ENCODE measurements at regions not wholly inside any gene's neighbourhood (a gene's known extent, or its start where the extent isn't known, plus 50 kb on each side); places are given as distances from the start of the nearest gene placed in this dataset.

DNA sequence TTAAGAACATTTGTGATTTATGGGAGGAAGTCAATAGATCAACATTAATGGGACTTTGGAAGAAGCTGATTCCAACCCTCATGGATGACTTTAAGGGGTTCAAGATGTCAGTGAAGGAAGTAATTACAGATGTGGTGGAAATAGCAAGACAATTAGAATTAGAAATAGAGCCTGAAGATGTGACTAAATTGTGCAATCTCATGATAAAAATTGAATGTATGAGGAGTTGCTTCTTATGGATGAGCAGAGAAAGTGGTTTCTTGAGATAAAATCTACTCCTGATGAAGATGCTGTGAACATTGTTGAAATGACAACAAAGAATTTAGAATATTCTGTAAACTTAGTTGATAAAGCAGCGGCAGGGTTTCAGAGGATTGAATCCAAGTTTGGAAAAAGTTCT, 70.9 kb upstream of the NEUROD6 start:
- no peak overlapping the region for H3K9ac ChIP-seq
- ChIA-PET POLR2A (no interaction called here), CTCF (interaction anchor here (0.8 to 2.8 kb wide), 2 partner anchors 32 to 219 kb away, joined by 3 to 7 read pairs; no protein-coding TSS in a partner anchor)
- no peaks in the 10 kb centered on the region; a peak in 1 of 4 replicates for H3K4me1 ChIP-seq (ENCODE audit: control insufficient read depth in 1 of 2, insufficient read depth in 2 of 2, low read depth in 1 of 2, low read length in 1 of 2)
- no peak overlapping the region for H2AFZ ChIP-seq (ENCODE audit: low read depth)
- H3K27me3 ChIP-seq (ENCODE audit: insufficient read depth) = peaks cover 6% of the 10 kb centered on the region; the same call in 1 of the 2 replicates
- no peaks in the 10 kb centered on the region for H3K9me3 ChIP-seq
- H3K27ac ChIP-seq (ENCODE audit: low read depth in 2 of 2, low read length in 1 of 2) = no peak overlapping the region
- no peak overlapping the region for H3K4me2 ChIP-seq
- no peak overlapping the region for H3K4me3 ChIP-seq (ENCODE audit: low read depth in 2 of 2, low read length in 1 of 2)
- no peaks in the 10 kb centered on the region for H3K36me3 ChIP-seq (replicated peaks in 1 of 2; ENCODE audit: control insufficient read depth in 1 of 2, insufficient read depth in 2 of 2, low read length in 1 of 2)
- H4K20me1 ChIP-seq (ENCODE audit: insufficient read depth) = no peaks in the 10 kb centered on the region
- H3K9me2 ChIP-seq = no peaks in the 10 kb centered on the region
- TF ChIP-seq, protein P1, sequence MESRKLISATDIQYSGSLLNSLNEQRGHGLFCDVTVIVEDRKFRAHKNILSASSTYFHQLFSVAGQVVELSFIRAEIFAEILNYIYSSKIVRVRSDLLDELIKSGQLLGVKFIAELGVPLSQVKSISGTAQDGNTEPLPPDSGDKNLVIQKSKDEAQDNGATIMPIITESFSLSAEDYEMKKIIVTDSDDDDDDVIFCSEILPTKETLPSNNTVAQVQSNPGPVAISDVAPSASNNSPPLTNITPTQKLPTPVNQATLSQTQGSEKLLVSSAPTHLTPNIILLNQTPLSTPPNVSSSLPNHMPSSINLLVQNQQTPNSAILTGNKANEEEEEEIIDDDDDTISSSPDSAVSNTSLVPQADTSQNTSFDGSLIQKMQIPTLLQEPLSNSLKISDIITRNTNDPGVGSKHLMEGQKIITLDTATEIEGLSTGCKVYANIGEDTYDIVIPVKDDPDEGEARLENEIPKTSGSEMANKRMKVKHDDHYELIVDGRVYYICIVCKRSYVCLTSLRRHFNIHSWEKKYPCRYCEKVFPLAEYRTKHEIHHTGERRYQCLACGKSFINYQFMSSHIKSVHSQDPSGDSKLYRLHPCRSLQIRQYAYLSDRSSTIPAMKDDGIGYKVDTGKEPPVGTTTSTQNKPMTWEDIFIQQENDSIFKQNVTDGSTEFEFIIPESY (IDR thresholded peaks at IDR 0.05; ENCODE audit: borderline replicate concordance, low read depth) = no peak
- TF ChIP-seq TAF1 (IDR thresholded peaks at IDR 0.05; ENCODE audit: borderline replicate concordance, low read depth, low read length) (no peak), NRF1 (IDR thresholded peaks at IDR 0.05; ENCODE audit: low read depth, low read length) (no peak), GATA2 (CRISPR knock-in tag; IDR thresholded peaks at IDR 0.05) (no peak)
- TF ChIP-seq, protein P2, sequence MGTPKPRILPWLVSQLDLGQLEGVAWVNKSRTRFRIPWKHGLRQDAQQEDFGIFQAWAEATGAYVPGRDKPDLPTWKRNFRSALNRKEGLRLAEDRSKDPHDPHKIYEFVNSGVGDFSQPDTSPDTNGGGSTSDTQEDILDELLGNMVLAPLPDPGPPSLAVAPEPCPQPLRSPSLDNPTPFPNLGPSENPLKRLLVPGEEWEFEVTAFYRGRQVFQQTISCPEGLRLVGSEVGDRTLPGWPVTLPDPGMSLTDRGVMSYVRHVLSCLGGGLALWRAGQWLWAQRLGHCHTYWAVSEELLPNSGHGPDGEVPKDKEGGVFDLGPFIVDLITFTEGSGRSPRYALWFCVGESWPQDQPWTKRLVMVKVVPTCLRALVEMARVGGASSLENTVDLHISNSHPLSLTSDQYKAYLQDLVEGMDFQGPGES (IDR thresholded peaks at IDR 0.05; ENCODE audit: low read depth, low read length) = no peak
- TF ChIP-seq, protein P3, sequence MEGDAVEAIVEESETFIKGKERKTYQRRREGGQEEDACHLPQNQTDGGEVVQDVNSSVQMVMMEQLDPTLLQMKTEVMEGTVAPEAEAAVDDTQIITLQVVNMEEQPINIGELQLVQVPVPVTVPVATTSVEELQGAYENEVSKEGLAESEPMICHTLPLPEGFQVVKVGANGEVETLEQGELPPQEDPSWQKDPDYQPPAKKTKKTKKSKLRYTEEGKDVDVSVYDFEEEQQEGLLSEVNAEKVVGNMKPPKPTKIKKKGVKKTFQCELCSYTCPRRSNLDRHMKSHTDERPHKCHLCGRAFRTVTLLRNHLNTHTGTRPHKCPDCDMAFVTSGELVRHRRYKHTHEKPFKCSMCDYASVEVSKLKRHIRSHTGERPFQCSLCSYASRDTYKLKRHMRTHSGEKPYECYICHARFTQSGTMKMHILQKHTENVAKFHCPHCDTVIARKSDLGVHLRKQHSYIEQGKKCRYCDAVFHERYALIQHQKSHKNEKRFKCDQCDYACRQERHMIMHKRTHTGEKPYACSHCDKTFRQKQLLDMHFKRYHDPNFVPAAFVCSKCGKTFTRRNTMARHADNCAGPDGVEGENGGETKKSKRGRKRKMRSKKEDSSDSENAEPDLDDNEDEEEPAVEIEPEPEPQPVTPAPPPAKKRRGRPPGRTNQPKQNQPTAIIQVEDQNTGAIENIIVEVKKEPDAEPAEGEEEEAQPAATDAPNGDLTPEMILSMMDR (IDR thresholded peaks at IDR 0.05) = no peak
- no peaks in the 10 kb centered on the region for H3F3A ChIP-seq (replicated peaks; ENCODE audit: insufficient read depth)
- WGBS (ENCODE audit: low lambda C conversion rate) = 6% methylated on average over 1 of the region's 1 CpG
- DNase-seq = no peak
- no peaks in the 10 kb centered on the region for H3K79me2 ChIP-seq (ENCODE audit: insufficient read depth)

DNA sequence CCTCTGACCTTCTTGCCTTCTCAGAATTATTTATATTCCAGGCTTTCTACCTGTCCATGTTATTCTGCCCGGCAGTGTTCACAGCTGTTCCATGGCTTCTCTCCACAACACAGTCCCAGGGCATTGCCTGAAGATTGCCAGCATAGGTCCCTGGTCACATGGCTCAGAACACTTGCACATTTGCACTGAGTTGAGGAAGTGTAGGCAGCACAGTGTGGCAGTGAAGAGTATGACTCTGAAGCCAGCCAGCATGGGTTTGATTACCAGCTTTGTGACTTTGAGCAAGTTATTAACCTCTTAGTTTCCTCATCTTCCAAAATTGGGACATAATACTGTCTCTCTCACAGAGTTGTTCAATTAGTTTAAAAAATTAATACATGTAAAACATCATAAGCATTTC, 73.2 kb upstream of the NEUROD6 start:
- Histone ChIP-seq H3F3A (replicated peaks; ENCODE audit: insufficient read depth) (no peaks in the 10 kb centered on the region), H3K36me3 (replicated peaks in 1 of 2; ENCODE audit: control insufficient read depth in 1 of 2, insufficient read depth in 2 of 2, low read length in 1 of 2) (no peaks in the 10 kb centered on the region), H4K20me1 (ENCODE audit: insufficient read depth) (no peaks in the 10 kb centered on the region), H3K9me3 (no peaks in the 10 kb centered on the region), H3K79me2 (ENCODE audit: insufficient read depth) (no peaks in the 10 kb centered on the region), H2AFZ (ENCODE audit: low read depth) (no peak overlapping the region), H3K4me2 (no peak overlapping the region), H3K9me2 (no peaks in the 10 kb centered on the region), H3K4me1 (ENCODE audit: control insufficient read depth in 1 of 2, insufficient read depth in 2 of 2, low read depth in 1 of 2, low read length in 1 of 2) (no peaks in the 10 kb centered on the region; a peak in 1 of 4 replicates), H3K9ac (no peak overlapping the region), H3K4me3 (ENCODE audit: low read depth in 2 of 2, low read length in 1 of 2) (no peak overlapping the region), H3K27me3 (ENCODE audit: insufficient read depth) (peaks cover 12% of the 10 kb centered on the region), H3K27ac (ENCODE audit: low read depth in 2 of 2, low read length in 1 of 2) (no peak overlapping the region)
- no peak for DNase-seq
- ChIA-PET CTCF (interaction anchor here (1.0 to 1.7 kb wide), 2 partner anchors 8 to 30 kb away, joined by 3 to 9 read pairs; no protein-coding TSS in a partner anchor), POLR2A (no interaction called here)
- whole genome bisulfite sequencing (ENCODE audit: low lambda C conversion rate) = 4% methylated on average over 1 of the region's 1 CpG
- TF ChIP-seq, protein P4, sequence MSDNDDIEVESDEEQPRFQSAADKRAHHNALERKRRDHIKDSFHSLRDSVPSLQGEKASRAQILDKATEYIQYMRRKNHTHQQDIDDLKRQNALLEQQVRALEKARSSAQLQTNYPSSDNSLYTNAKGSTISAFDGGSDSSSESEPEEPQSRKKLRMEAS (IDR thresholded peaks at IDR 0.05; ENCODE audit: low read depth) = no peak
- no peak for TF ChIP-seq JUND (IDR thresholded peaks at IDR 0.05)

Data from SK-N-SH (cell line).